DOHH2 (cell line): ENCODE measurements at regions not wholly inside any gene's neighbourhood (a gene's known extent, or its start where the extent isn't known, plus 50 kb on each side); places are given as distances from the start of the nearest gene placed in this dataset.

Experiments
- H3F3A ChIP-seq: fragments of 200-600 bp; sonication (generic), shearing (Covaris generic); 2 replicates; pipeline ENCODE4 v1.6.0; 2016; ENCODE audit warnings: antibody characterized with exemption, mild to moderate bottlenecking; ENCODE audit not compliant: control insufficient read depth, insufficient read depth
- H3K27ac ChIP-seq: fragments of 200-600 bp; sonication (generic); 2 replicates; pipeline ENCODE4 v1.5.1; 2014; ENCODE audit warnings: low read depth, mild to moderate bottlenecking, low read length, moderate library complexity
- H3K27me3 ChIP-seq: fragments of 200-600 bp; sonication (generic); 2 replicates; pipeline ENCODE4 v1.6.1; 2014; ENCODE audit warnings: mild to moderate bottlenecking, low read length, mixed read lengths; ENCODE audit not compliant: control insufficient read depth
- H3K36me3 ChIP-seq: fragments of 200-600 bp; sonication (generic); 2 replicates; pipeline ENCODE4 v1.6.1; 2014; ENCODE audit warnings: mild to moderate bottlenecking, low read length, moderate library complexity, mixed read lengths; ENCODE audit not compliant: control insufficient read depth
- H3K4me1 ChIP-seq: fragments of 200-600 bp; sonication (generic); 2 replicates; pipeline ENCODE4 v1.6.1; 2014; ENCODE audit warnings: mild to moderate bottlenecking, low read length, mixed read lengths; ENCODE audit not compliant: control insufficient read depth
- H3K4me2 ChIP-seq: fragments of 200-600 bp; sonication (generic); 2 replicates; pipeline ENCODE4 v1.6.0; 2014; ENCODE audit warnings: mild to moderate bottlenecking, low read length, moderate library complexity
- H3K4me3 ChIP-seq: fragments of 200-600 bp; sonication (generic); 2 replicates; pipeline ENCODE4 v1.5.1; 2014; ENCODE audit warnings: mild to moderate bottlenecking, low read length, mixed read lengths
- H3K79me2 ChIP-seq: fragments of 200-600 bp; sonication (generic); 2 replicates; pipeline ENCODE4 v1.6.1; 2014; ENCODE audit warnings: mild to moderate bottlenecking, low read length, mixed read lengths; ENCODE audit not compliant: control insufficient read depth
- H3K9me2 ChIP-seq: fragments of 200-600 bp; sonication (generic); replicated peaks from 2 replicates; pipeline ENCODE4 v1.6.1; 2014; ENCODE audit warnings: mild to moderate bottlenecking, low read length, mixed read lengths; ENCODE audit not compliant: control insufficient read depth
- H3K9me3 ChIP-seq: fragments of 200-600 bp; sonication (generic); 2 replicates; pipeline ENCODE4 v1.6.1; 2014; ENCODE audit warnings: antibody characterized with exemption, low read length, mixed read lengths; ENCODE audit not compliant: control insufficient read depth, insufficient read depth
- H4K20me1 ChIP-seq: fragments of 200-600 bp; sonication (generic); 2 replicates; pipeline ENCODE4 v1.6.0; 2014; ENCODE audit warnings: low read depth, mild to moderate bottlenecking, antibody characterized with exemption, low read length, moderate library complexity; ENCODE audit not compliant: control insufficient read depth, insufficient read depth
- EZH2phosphoT487 ChIP-seq: fragments of 200-600 bp; sonication (generic); IDR thresholded peaks from 2 replicates; pipeline ENCODE4 v1.6.1; 2017; ENCODE audit warnings: borderline replicate concordance, mild to moderate bottlenecking, antibody characterized with exemption, low read length, moderate library complexity, mixed read lengths
- TF ChIP-seq, protein P1 (sequence below): fragments of 200-600 bp; sonication (generic); IDR thresholded peaks from one replicate; pipeline ENCODE4 v1.5.1; 2014; ENCODE audit warnings: antibody characterized with exemption, mild to moderate bottlenecking, low read depth, low read length; ENCODE audit not compliant: poor library complexity, severe bottlenecking

DNA sequence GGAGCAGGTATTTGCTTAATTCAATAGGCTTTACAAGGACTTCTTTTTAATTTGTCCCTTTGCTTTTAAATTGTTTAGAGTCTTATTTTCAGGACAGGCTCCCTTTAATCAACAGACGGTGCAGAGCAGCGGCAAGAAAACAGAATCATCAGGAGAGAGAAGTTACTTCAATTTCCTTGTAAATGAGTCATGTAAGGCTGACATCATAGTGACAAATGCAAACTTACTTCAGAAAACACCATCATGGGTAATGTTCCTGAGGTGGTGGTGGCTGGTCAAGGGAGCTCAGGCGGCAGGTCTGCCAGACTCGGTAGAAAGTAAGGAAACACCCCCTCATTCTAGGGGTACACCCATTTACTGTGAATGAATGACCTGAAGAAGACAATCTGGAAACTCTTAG is 395.1 kb downstream of the FBXO15 start:
- Histone ChIP-seq H3K27ac (no peak overlapping the region), H3K4me2 (no peak overlapping the region), H3K9me2 (no peaks in the 10 kb centered on the region), H3K4me1 (no peaks in the 10 kb centered on the region), H3K9me3 (no peaks in the 10 kb centered on the region), H3K79me2 (no peaks in the 10 kb centered on the region), H3F3A (no peaks in the 10 kb centered on the region), H3K4me3 (no peak overlapping the region), H4K20me1 (no peaks in the 10 kb centered on the region), H3K27me3 (no peaks in the 10 kb centered on the region), H3K36me3 (no peaks in the 10 kb centered on the region)
- TF ChIP-seq, protein P1, sequence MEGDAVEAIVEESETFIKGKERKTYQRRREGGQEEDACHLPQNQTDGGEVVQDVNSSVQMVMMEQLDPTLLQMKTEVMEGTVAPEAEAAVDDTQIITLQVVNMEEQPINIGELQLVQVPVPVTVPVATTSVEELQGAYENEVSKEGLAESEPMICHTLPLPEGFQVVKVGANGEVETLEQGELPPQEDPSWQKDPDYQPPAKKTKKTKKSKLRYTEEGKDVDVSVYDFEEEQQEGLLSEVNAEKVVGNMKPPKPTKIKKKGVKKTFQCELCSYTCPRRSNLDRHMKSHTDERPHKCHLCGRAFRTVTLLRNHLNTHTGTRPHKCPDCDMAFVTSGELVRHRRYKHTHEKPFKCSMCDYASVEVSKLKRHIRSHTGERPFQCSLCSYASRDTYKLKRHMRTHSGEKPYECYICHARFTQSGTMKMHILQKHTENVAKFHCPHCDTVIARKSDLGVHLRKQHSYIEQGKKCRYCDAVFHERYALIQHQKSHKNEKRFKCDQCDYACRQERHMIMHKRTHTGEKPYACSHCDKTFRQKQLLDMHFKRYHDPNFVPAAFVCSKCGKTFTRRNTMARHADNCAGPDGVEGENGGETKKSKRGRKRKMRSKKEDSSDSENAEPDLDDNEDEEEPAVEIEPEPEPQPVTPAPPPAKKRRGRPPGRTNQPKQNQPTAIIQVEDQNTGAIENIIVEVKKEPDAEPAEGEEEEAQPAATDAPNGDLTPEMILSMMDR: no peak

DNA sequence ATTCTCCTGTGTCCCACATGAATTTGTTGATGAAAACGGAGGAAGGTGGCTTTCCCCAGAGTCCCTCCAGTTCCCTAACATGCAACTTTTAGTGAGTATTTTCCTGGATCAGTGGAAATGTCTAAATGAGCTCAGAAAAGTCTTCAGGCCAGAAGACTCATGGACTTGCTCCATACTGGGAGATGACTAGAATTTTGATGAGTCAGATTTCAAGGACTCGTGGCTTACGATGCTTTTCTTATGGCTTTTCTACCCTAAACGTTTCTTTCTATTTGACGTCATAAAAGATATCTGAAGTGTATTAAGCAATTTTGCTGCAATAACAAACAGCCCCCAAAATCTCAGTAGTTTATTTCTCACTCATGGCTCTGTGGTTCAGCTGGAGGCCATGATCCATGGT is 397.6 kb downstream of the FBXO15 start:
- no peak overlapping the region for H3K4me3 ChIP-seq
- no peak for TF ChIP-seq EZH2phosphoT487
- TF ChIP-seq, protein P1: no peak
- no peak overlapping the region for H3K27ac ChIP-seq
- no peak overlapping the region for H3K4me2 ChIP-seq
- H4K20me1 ChIP-seq: no peaks in the 10 kb centered on the region
- H3K9me2 ChIP-seq: no peaks in the 10 kb centered on the region
- no peaks in the 10 kb centered on the region for H3F3A ChIP-seq
- no peaks in the 10 kb centered on the region for H3K27me3 ChIP-seq
- no peaks in the 10 kb centered on the region for H3K36me3 ChIP-seq
- H3K4me1 ChIP-seq: no peaks in the 10 kb centered on the region
- no peaks in the 10 kb centered on the region for H3K9me3 ChIP-seq
- H3K79me2 ChIP-seq: no peaks in the 10 kb centered on the region

GRCh38 chr18:73749304-73749703 is 398.3 kb downstream of the FBXO15 start:
- H3K9me3 ChIP-seq: no peaks in the 10 kb centered on the region
- H3K4me1 ChIP-seq: no peaks in the 10 kb centered on the region
- H3K4me2 ChIP-seq: no peak overlapping the region
- no peaks in the 10 kb centered on the region for H3K79me2 ChIP-seq
- TF ChIP-seq, protein P1: no peak
- no peak for TF ChIP-seq EZH2phosphoT487
- H3K27ac ChIP-seq: no peak overlapping the region
- H3K27me3 ChIP-seq: no peaks in the 10 kb centered on the region
- no peaks in the 10 kb centered on the region for H3K9me2 ChIP-seq
- no peaks in the 10 kb centered on the region for H3K36me3 ChIP-seq
- H3K4me3 ChIP-seq: no peak overlapping the region
- H3F3A ChIP-seq: no peaks in the 10 kb centered on the region
- H4K20me1 ChIP-seq: no peaks in the 10 kb centered on the region

- H3K4me2 ChIP-seq: no peak overlapping the region
These were observed 398.9 kb downstream of the FBXO15 start for GRCh38 chr18:73748731-73749130.

More at GRCh38 chr18:73748731-73749130, 398.9 kb downstream of the FBXO15 start:
- no peak for TF ChIP-seq EZH2phosphoT487
- TF ChIP-seq, protein P1: no peak
- no peaks in the 10 kb centered on the region for H3K27me3 ChIP-seq
- no peaks in the 10 kb centered on the region for H3K36me3 ChIP-seq
- H3F3A ChIP-seq: no peaks in the 10 kb centered on the region
- H3K4me1 ChIP-seq: no peaks in the 10 kb centered on the region
- no peak overlapping the region for H3K27ac ChIP-seq
- no peaks in the 10 kb centered on the region for H3K79me2 ChIP-seq
- H3K4me3 ChIP-seq: no peak overlapping the region
- H3K9me2 ChIP-seq: no peaks in the 10 kb centered on the region
- H3K9me3 ChIP-seq: no peaks in the 10 kb centered on the region
- no peaks in the 10 kb centered on the region for H4K20me1 ChIP-seq
